CD14-positive monocyte (primary cell): ENCODE measurements at regions not wholly inside any gene's neighbourhood (a gene's known extent, or its start where the extent isn't known, plus 50 kb on each side); places are given as distances from the start of the nearest gene placed in this dataset.

Source experiments
- DNase-seq, 3 donors: peaks; one replicate each; pipeline ENCODE4 v3.0.0-alpha.2; 2011 to 2022
- H2AFZ ChIP-seq: 2 replicates; pipeline ENCODE4 v1.6.0; 2012; ENCODE audit warnings: mild to moderate bottlenecking, low read depth, low read length, inconsistent platforms; ENCODE audit not compliant: insufficient read depth, poor library complexity, severe bottlenecking
- H3K27ac ChIP-seq, 2 donors: 1 replicate in 1 of 2; 2 replicates in 1 of 2; pipeline ENCODE4 v1.5.1; 2012 to 2013; ENCODE audit warnings: low read length in 2 of 2, control low read depth in 1 of 2, inconsistent platforms in 1 of 2, low read depth in 1 of 2, mild to moderate bottlenecking in 1 of 2
- H3K27me3 ChIP-seq, 2 donors: one replicate each; pipeline versions ENCODE4 v1.6.0 to v1.6.1; 2011 to 2013; ENCODE audit warnings: low read length in 2 of 2; ENCODE audit not compliant: control insufficient read depth in 2 of 2, insufficient read depth in 2 of 2
- H3K36me3 ChIP-seq, 2 donors: replicated peaks in 1 of 2; 1 replicate in 1 of 2; 2 replicates in 1 of 2; pipeline versions ENCODE4 v1.5.1 to v1.6.1; 2012 to 2013; ENCODE audit warnings: low read length in 2 of 2, control low read depth in 1 of 2, inconsistent platforms in 1 of 2, mild to moderate bottlenecking in 1 of 2; ENCODE audit not compliant: insufficient read depth in 2 of 2, control insufficient read depth in 1 of 2
- H3K4me1 ChIP-seq, 2 donors: 1 replicate in 1 of 2; 2 replicates in 1 of 2; pipeline versions ENCODE4 v1.5.1 to v1.6.1; 2012 to 2013; ENCODE audit warnings: low read length in 2 of 2, control low read depth in 1 of 2, inconsistent platforms in 1 of 2, mild to moderate bottlenecking in 1 of 2, moderate library complexity in 1 of 2; ENCODE audit not compliant: insufficient read depth in 2 of 2, control insufficient read depth in 1 of 2
- H3K4me2 ChIP-seq: replicated peaks from 2 replicates; pipeline ENCODE3; 2012; ENCODE audit warnings: low read length, moderate library complexity, mild to moderate bottlenecking; ENCODE audit not compliant: poor library complexity, severe bottlenecking; ENCODE audit errors: extremely low read depth
- H3K4me3 ChIP-seq, 3 experiments: fragments of 200-600 bp in 1 of 3; sonication (generic) in 1 of 3; replicated peaks in 1 of 3; 1 replicate in 2 of 3; 2 replicates in 1 of 3; pipeline ENCODE4 v1.5.1; 2011 to 2013; ENCODE audit warnings: low read length in 3 of 3, mild to moderate bottlenecking in 3 of 3, control low read depth in 2 of 3, low read depth in 2 of 3, inconsistent platforms in 1 of 3, moderate library complexity in 1 of 3
- H3K79me2 ChIP-seq: 2 replicates; pipeline ENCODE4 v1.6.0; 2012; ENCODE audit warnings: mild to moderate bottlenecking, control low read depth, inconsistent platforms, low read length, moderate library complexity; ENCODE audit not compliant: insufficient read depth
- H3K9ac ChIP-seq: 2 replicates; pipeline ENCODE4 v1.6.0; 2017; ENCODE audit warnings: low read length, mild to moderate bottlenecking; ENCODE audit not compliant: insufficient read depth, poor library complexity, severe bottlenecking
- H3K9me3 ChIP-seq, 2 donors: replicated peaks in 1 of 2; 1 replicate in 1 of 2; 2 replicates in 1 of 2; pipeline versions ENCODE4 v1.5.1 to v1.6.1; 2012 to 2013; ENCODE audit warnings: low read length in 2 of 2, control low read depth in 1 of 2; ENCODE audit not compliant: control insufficient read depth in 1 of 2, insufficient read depth in 1 of 2
- H4K20me1 ChIP-seq: 2 replicates; pipeline ENCODE4 v1.6.0; 2012; ENCODE audit warnings: mild to moderate bottlenecking, low read length, control low read depth, moderate library complexity; ENCODE audit not compliant: insufficient read depth
- H3K27ac Mint-ChIP-seq, 7 donors: one replicate each; pipeline ENCODE4 v1.8.0; 2020; ENCODE audit warnings: mild to moderate bottlenecking in 7 of 7, mixed read lengths in 7 of 7, moderate library complexity in 6 of 7, inconsistent platforms in 2 of 7
- H3K27me3 Mint-ChIP-seq, 3 donors: one replicate each; pipeline ENCODE4 v1.8.0; 2021 to 2022; ENCODE audit warnings: low read depth in 3 of 3, mild to moderate bottlenecking in 3 of 3, mixed read lengths in 3 of 3, moderate library complexity in 3 of 3, inconsistent platforms in 1 of 3
- H3K36me3 Mint-ChIP-seq, 2 donors: one replicate each; pipeline ENCODE4 v1.8.0; 2020; ENCODE audit warnings: mixed read lengths in 2 of 2, inconsistent platforms in 1 of 2, mild to moderate bottlenecking in 1 of 2
- H3K4me1 Mint-ChIP-seq: one replicate; pipeline ENCODE4 v1.8.0; 2020; ENCODE audit warnings: mild to moderate bottlenecking, mixed read lengths
- H3K4me3 Mint-ChIP-seq, 2 donors: one replicate each; pipeline ENCODE4 v1.8.0; 2020; ENCODE audit warnings: mild to moderate bottlenecking in 2 of 2, mixed read lengths in 2 of 2, moderate library complexity in 1 of 2
- H3K9me3 Mint-ChIP-seq, 7 donors: one replicate each; pipeline ENCODE4 v1.8.0; 2020 to 2022; ENCODE audit warnings: mixed read lengths in 7 of 7, mild to moderate bottlenecking in 6 of 7, moderate library complexity in 6 of 7, inconsistent platforms in 2 of 7
- WGBS: methylation state at CpG from one replicate; pipeline ENCODE4 v1.1.5; 2013; ENCODE audit warnings: missing lambda C conversion rate; ENCODE audit not compliant: insufficient coverage; 5-methylcytosine and 5-hydroxymethylcytosine counted together
- intact Hi-C, 2 donors: fragments of 100-400 bp; cut with micrococcal nuclease; formaldehyde crosslinking; loops; one replicate each; pipeline versions ENCODE4 v1.15.0 to v1.15.1; 2023
- TF ChIP-seq, protein P1 (sequence below): fragments of 200-600 bp; IDR thresholded peaks from one replicate; pipeline ENCODE4 v1.8.0; 2022; ENCODE audit warnings: antibody characterized with exemption, mild to moderate bottlenecking

DNA sequence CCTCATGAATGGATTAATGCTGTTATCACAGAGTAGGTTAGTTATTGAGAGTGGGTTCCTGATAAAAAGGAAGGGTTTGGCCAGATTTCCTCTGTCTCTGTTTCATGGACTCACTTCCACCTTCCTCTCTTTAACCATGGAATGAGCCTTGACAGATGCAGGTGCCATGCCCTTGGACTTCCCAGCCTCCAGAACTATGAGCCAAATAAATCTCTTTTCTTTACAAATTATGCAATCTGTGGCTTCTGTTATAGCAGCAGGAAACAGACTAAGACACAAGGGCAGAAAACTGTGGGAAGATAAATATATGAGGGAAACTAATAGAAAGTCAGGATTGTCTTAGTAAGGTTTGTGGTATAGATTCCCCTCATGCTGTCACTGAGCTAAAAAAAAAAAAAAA, 106.5 kb downstream of the QRSL1 start:
- H3K36me3 ChIP-seq = no peaks in the 10 kb centered on the region
- no peak overlapping the region for H2AFZ ChIP-seq
- H3K9ac ChIP-seq = no peak overlapping the region
- no peaks in the 10 kb centered on the region for H3K36me3 Mint-ChIP-seq
- peaks cover 2 to 6% (median 4%) of the 10 kb centered on the region in 3 donors for H3K27me3 Mint-ChIP-seq
- H3K27ac Mint-ChIP-seq = no peak overlapping the region
- DNase-seq = no peak
- H4K20me1 ChIP-seq = no peaks in the 10 kb centered on the region
- no peaks in the 10 kb centered on the region for H3K4me1 ChIP-seq
- no peaks in the 10 kb centered on the region for H3K27me3 ChIP-seq
- no peak overlapping the region for H3K4me3 ChIP-seq
- H3K9me3 Mint-ChIP-seq = peaks cover 0 to 13% (median 8%) of the 10 kb centered on the region in 7 donors
- no peak overlapping the region for H3K4me2 ChIP-seq
- intact Hi-C loops = no loop called here
- no peaks in the 10 kb centered on the region for H3K9me3 ChIP-seq
- TF ChIP-seq, protein P1, sequence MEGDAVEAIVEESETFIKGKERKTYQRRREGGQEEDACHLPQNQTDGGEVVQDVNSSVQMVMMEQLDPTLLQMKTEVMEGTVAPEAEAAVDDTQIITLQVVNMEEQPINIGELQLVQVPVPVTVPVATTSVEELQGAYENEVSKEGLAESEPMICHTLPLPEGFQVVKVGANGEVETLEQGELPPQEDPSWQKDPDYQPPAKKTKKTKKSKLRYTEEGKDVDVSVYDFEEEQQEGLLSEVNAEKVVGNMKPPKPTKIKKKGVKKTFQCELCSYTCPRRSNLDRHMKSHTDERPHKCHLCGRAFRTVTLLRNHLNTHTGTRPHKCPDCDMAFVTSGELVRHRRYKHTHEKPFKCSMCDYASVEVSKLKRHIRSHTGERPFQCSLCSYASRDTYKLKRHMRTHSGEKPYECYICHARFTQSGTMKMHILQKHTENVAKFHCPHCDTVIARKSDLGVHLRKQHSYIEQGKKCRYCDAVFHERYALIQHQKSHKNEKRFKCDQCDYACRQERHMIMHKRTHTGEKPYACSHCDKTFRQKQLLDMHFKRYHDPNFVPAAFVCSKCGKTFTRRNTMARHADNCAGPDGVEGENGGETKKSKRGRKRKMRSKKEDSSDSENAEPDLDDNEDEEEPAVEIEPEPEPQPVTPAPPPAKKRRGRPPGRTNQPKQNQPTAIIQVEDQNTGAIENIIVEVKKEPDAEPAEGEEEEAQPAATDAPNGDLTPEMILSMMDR = no peak
- H3K4me3 Mint-ChIP-seq = no peak overlapping the region
- H3K27ac ChIP-seq = no peak overlapping the region
- no peaks in the 10 kb centered on the region for H3K79me2 ChIP-seq
- no peaks in the 10 kb centered on the region for H3K4me1 Mint-ChIP-seq

DNA sequence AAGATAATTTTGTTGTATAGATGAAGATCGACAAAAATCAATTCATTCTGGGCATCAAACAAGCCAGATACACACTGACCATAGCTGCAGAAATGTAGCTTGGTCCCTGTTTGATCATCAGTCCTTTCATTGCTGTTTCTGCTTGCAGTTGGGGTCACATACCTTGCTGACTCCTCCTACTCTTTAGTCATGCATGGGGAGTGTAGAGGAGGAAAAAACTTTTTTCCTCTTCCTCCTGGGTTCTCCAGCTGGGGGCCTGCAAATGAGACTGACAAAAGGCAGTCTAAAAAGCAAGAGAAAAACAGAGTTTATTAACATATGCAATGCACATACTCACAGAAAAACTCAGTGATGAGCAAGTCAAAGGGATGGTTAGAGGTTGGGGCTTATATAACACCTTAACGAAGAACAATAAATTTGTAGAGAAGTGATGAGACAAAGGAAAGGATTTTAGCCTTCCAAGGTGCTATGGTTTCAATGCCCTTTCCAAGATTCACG, 105.8 kb downstream of the QRSL1 start:
- no peak overlapping the region for H3K4me3 ChIP-seq
- Mint-ChIP-seq H3K27me3 (peaks cover 2 to 6% (median 5%) of the 10 kb centered on the region in 3 donors), H3K9me3 (peaks cover 0 to 13% (median 8%) of the 10 kb centered on the region in 7 donors), H3K4me3 (no peak overlapping the region), H3K27ac (peak overlapping the region in 1 of 7 donors; percentile 45), H3K4me1 (no peaks in the 10 kb centered on the region), H3K36me3 (no peaks in the 10 kb centered on the region)
- H3K9ac ChIP-seq = no peak overlapping the region
- TF ChIP-seq, protein P1 = no peak
- H3K27me3 ChIP-seq = no peaks in the 10 kb centered on the region
- no peaks in the 10 kb centered on the region for H4K20me1 ChIP-seq
- no peak overlapping the region for H3K27ac ChIP-seq
- no peaks in the 10 kb centered on the region for H3K9me3 ChIP-seq
- no peak overlapping the region for H2AFZ ChIP-seq
- H3K79me2 ChIP-seq = no peaks in the 10 kb centered on the region
- DNase-seq = no peak
- no peaks in the 10 kb centered on the region for H3K36me3 ChIP-seq
- no peak overlapping the region for H3K4me2 ChIP-seq
- H3K4me1 ChIP-seq = no peaks in the 10 kb centered on the region
- WGBS = no CpG with 5 or more reads among the region's 3 CpGs
- intact Hi-C loops = no loop called here
